SK-N-SH (cell line): ENCODE measurements at regions not wholly inside any gene's neighbourhood (a gene's known extent, or its start where the extent isn't known, plus 50 kb on each side); places are given as distances from the start of the nearest gene placed in this dataset.

Experiments used
- CTCF ChIA-PET: fragments of 300-600, 350-600 bp; formaldehyde crosslinking; extraction: SDS; loops from one replicate; lab custom pipeline; 2021; lab: Yijun Ruan, JAX
- POLR2A ChIA-PET: fragments of 350-600 bp; sonication (Branson Sonifier 250); formaldehyde crosslinking; extraction: SDS; loops from one replicate; lab custom pipeline; 2020; ENCODE audit warnings: antibody characterized with exemption, inconsistent platforms; lab: Yijun Ruan, JAX
- DNase-seq: peaks from one replicate; pipeline ENCODE4 v3.0.0; 2012
- H2AFZ ChIP-seq: fragments of 200-600 bp; sonication (generic); 2 replicates; pipeline ENCODE4 v1.8.1; 2016; ENCODE audit warnings: antibody characterized with exemption, mild to moderate bottlenecking, low read depth
- H3F3A ChIP-seq: fragments of 200-600 bp; sonication (generic); replicated peaks from 2 replicates; pipeline ENCODE3; 2016; ENCODE audit warnings: antibody characterized with exemption, mild to moderate bottlenecking; ENCODE audit not compliant: insufficient read depth
- H3K27ac ChIP-seq, 2 experiments: fragments of 200-500 bp in 1 of 2; fragments of 200-600 bp in 1 of 2; sonication (Bioruptor generic) in 1 of 2; sonication (generic), shearing (Covaris generic) in 1 of 2; 2 replicates each; pipeline versions ENCODE4 v1.5.1 to v1.6.1; 2014 to 2016; ENCODE audit warnings: low read depth in 2 of 2, inconsistent platforms in 1 of 2, low read length in 1 of 2, mild to moderate bottlenecking in 1 of 2, mixed read lengths in 1 of 2
- H3K27me3 ChIP-seq: fragments of 200-600 bp; sonication (generic), shearing (Covaris generic); 2 replicates; pipeline ENCODE4 v1.6.1; 2016; ENCODE audit warnings: mixed run types; ENCODE audit not compliant: insufficient read depth
- H3K36me3 ChIP-seq, 2 experiments: fragments of 200-500 bp in 1 of 2; fragments of 200-600 bp in 1 of 2; sonication (Bioruptor generic) in 1 of 2; sonication (generic) in 1 of 2; replicated peaks in 1 of 2; 2 replicates each; pipeline versions ENCODE3 to v1.5.1; 2014 to 2016; ENCODE audit warnings: low read length in 1 of 2, mild to moderate bottlenecking in 1 of 2; ENCODE audit not compliant: insufficient read depth in 2 of 2, control insufficient read depth in 1 of 2
- H3K4me1 ChIP-seq, 2 experiments: fragments of 200-500 bp in 1 of 2; fragments of 200-600 bp in 1 of 2; sonication (Bioruptor generic) in 1 of 2; sonication (generic), shearing (Covaris generic) in 1 of 2; 2 replicates each; pipeline versions ENCODE4 v1.5.1 to v1.6.1; 2014 to 2016; ENCODE audit warnings: low read depth in 1 of 2, low read length in 1 of 2, mixed run types in 1 of 2; ENCODE audit not compliant: insufficient read depth in 2 of 2, control insufficient read depth in 1 of 2
- H3K4me2 ChIP-seq: fragments of 200-600 bp; sonication (generic), shearing (Covaris generic); 2 replicates; pipeline ENCODE4 v1.6.1; 2017; ENCODE audit warnings: mixed run types
- H3K4me3 ChIP-seq, 2 experiments: fragments of 200-500 bp in 1 of 2; fragments of 200-600 bp in 1 of 2; sonication (Bioruptor generic) in 1 of 2; sonication (generic), shearing (Covaris generic) in 1 of 2; 2 replicates each; pipeline versions ENCODE4 v1.5.1 to v1.8.1; 2014 to 2016; ENCODE audit warnings: low read depth in 2 of 2, inconsistent platforms in 1 of 2, low read length in 1 of 2, mild to moderate bottlenecking in 1 of 2, mixed read lengths in 1 of 2, moderate library complexity in 1 of 2
- H3K79me2 ChIP-seq: fragments of 200-600 bp; sonication (generic); 2 replicates; pipeline ENCODE4 v1.8.1; 2017; ENCODE audit warnings: mild to moderate bottlenecking; ENCODE audit not compliant: insufficient read depth
- H3K9ac ChIP-seq: fragments of 200-600 bp; sonication (generic); 2 replicates; pipeline ENCODE4 v1.6.1; 2017; ENCODE audit warnings: mixed run types
- H3K9me2 ChIP-seq: fragments of 200-600 bp; sonication (generic); 2 replicates; pipeline ENCODE4 v1.6.1; 2017; ENCODE audit warnings: mixed run types
- H3K9me3 ChIP-seq: fragments of 200-600 bp; sonication (generic); 2 replicates; pipeline ENCODE4 v1.6.1; 2017; ENCODE audit warnings: mixed run types, mild to moderate bottlenecking, moderate library complexity
- H4K20me1 ChIP-seq: fragments of 200-600 bp; sonication (generic); 2 replicates; pipeline ENCODE4 v1.6.1; 2017; ENCODE audit warnings: mild to moderate bottlenecking, mixed run types; ENCODE audit not compliant: insufficient read depth
- CHD2 ChIP-seq: fragments of 150-350 bp; IDR thresholded peaks from 2 replicates; pipeline ENCODE4 v1.6.1; 2018; ENCODE audit warnings: low read length; ENCODE audit not compliant: partially characterized antibody
- ELF1 ChIP-seq: IDR thresholded peaks from 2 replicates; pipeline ENCODE4 v1.4.0; 2012
- EZH2phosphoT487 ChIP-seq: fragments of 200-600 bp; sonication (generic); IDR thresholded peaks from 2 replicates; pipeline ENCODE4 v1.6.1; 2017; ENCODE audit warnings: low read depth, mixed run types, mild to moderate bottlenecking, antibody characterized with exemption, moderate library complexity, borderline replicate concordance
- FOSL2 ChIP-seq: IDR thresholded peaks from 2 replicates; pipeline ENCODE4 v1.4.0; 2012; ENCODE audit warnings: low read depth, mild to moderate bottlenecking, moderate library complexity, borderline replicate concordance
- FOXM1 ChIP-seq: IDR thresholded peaks from 2 replicates; pipeline ENCODE4 v1.4.0; 2012; ENCODE audit warnings: low read depth, mild to moderate bottlenecking
- GATA2 ChIP-seq: sonication (generic); formaldehyde crosslinking; IDR thresholded peaks from 2 replicates; pipeline ENCODE4 v1.5.0; 2020; ENCODE audit warnings: mild to moderate bottlenecking, missing genetic modification reagents
- JUND ChIP-seq: IDR thresholded peaks from 2 replicates; pipeline ENCODE4 v1.4.0; 2012
- MEF2A ChIP-seq: IDR thresholded peaks from 2 replicates; pipeline ENCODE4 v1.4.0; 2012; ENCODE audit warnings: low read depth, borderline replicate concordance
- MXI1 ChIP-seq: IDR thresholded peaks from 2 replicates; pipeline ENCODE4 v1.6.1; 2012; ENCODE audit warnings: mild to moderate bottlenecking, low read depth, low read length, improper control_type of control experiment
- NFIC ChIP-seq: IDR thresholded peaks from 2 replicates; pipeline ENCODE4 v1.4.0; 2012; ENCODE audit warnings: borderline replicate concordance
- NRF1 ChIP-seq: IDR thresholded peaks from 2 replicates; pipeline ENCODE4 v1.6.1; 2012; ENCODE audit warnings: low read depth, mild to moderate bottlenecking, low read length
- POLR2AphosphoS5 ChIP-seq: IDR thresholded peaks from 2 replicates; pipeline ENCODE4 v1.6.1; 2012; ENCODE audit warnings: low read depth, low read length
- RCOR1 ChIP-seq: fragments of 150-350 bp; IDR thresholded peaks from 2 replicates; pipeline ENCODE4 v1.6.1; 2017; ENCODE audit warnings: antibody characterized with exemption, low read length
- RXRA ChIP-seq: IDR thresholded peaks from 2 replicates; pipeline ENCODE4 v1.4.0; 2012; ENCODE audit warnings: low read depth, mild to moderate bottlenecking, borderline replicate concordance
- SIN3A ChIP-seq: IDR thresholded peaks from 2 replicates; pipeline ENCODE4 v1.6.1; 2012; ENCODE audit warnings: low read depth, mild to moderate bottlenecking, low read length, moderate library complexity, borderline replicate concordance
- SMC3 ChIP-seq: IDR thresholded peaks from 2 replicates; pipeline ENCODE4 v1.6.1; 2012; ENCODE audit warnings: low read depth, low read length, improper control_type of control experiment
- TAF1 ChIP-seq: IDR thresholded peaks from 2 replicates; pipeline ENCODE4 v1.6.1; 2012; ENCODE audit warnings: low read depth, mild to moderate bottlenecking, low read length, moderate library complexity, borderline replicate concordance
- TCF12 ChIP-seq: IDR thresholded peaks from 2 replicates; pipeline ENCODE4 v1.4.0; 2012
- TEAD4 ChIP-seq: IDR thresholded peaks from 2 replicates; pipeline ENCODE4 v1.4.0; 2012; ENCODE audit warnings: mild to moderate bottlenecking, borderline replicate concordance; ENCODE audit not compliant: insufficient read depth
- USF1 ChIP-seq: IDR thresholded peaks from 2 replicates; pipeline ENCODE4 v1.4.0; 2012; ENCODE audit warnings: low read depth, borderline replicate concordance
- USF2 ChIP-seq: fragments of 150-350 bp; IDR thresholded peaks from 2 replicates; pipeline ENCODE4 v1.6.1; 2017; ENCODE audit warnings: antibody characterized with exemption, low read length, low read depth, borderline replicate concordance
- WGBS: methylation state at CpG from one replicate; pipeline ENCODE4 v1.1.6; 2017; ENCODE audit warnings: low lambda C conversion rate; 5-methylcytosine and 5-hydroxymethylcytosine counted together
- TF ChIP-seq, protein P1 (sequence below): fragments of 150-350 bp; IDR thresholded peaks from 2 replicates; pipeline ENCODE4 v1.6.1; 2016; ENCODE audit warnings: mild to moderate bottlenecking, low read depth, low read length
- TF ChIP-seq, protein P2 (sequence below): IDR thresholded peaks from 2 replicates; pipeline ENCODE4; 2012

GRCh38 chr11:112650527-112650926, 310.7 kb upstream of the NCAM1 start (continued):
- TF ChIP-seq SIN3A = no peak
- TF ChIP-seq RCOR1 = peak; percentile 83
- no peak for TF ChIP-seq POLR2AphosphoS5
- TF ChIP-seq ELF1 = no peak
- TF ChIP-seq GATA2 (CRISPR knock-in tag) = peak; percentile 41; the same call in 1 of the 2 replicates
- no peak for TF ChIP-seq EZH2phosphoT487

GRCh38 chr11:112651386-112651785, 309.8 kb upstream of the NCAM1 start:
- DNase-seq = no peak
- Histone ChIP-seq H3K79me2 (no peaks in the 10 kb centered on the region), H4K20me1 (no peaks in the 10 kb centered on the region), H3K4me3 (no peak overlapping the region), H3K27me3 (no peaks in the 10 kb centered on the region), H3K4me1 (peaks cover 5 to 17% of the 10 kb centered on the region in 2 experiments; a peak in 2 of 4 replicates), H3K9me2 (no peaks in the 10 kb centered on the region), H2AFZ (no peak overlapping the region), H3K4me2 (no peak overlapping the region), H3K36me3 (no peaks in the 10 kb centered on the region), H3K9ac (no peak overlapping the region), H3K27ac (no peak overlapping the region), H3F3A (no peaks in the 10 kb centered on the region), H3K9me3 (no peaks in the 10 kb centered on the region)
- POLR2A ChIA-PET = no interaction called here
- CTCF ChIA-PET = interaction anchor here (0.9 kb wide), 1 partner anchor 462 kb away, joined by 3 read pairs; no protein-coding TSS in a partner anchor
- TF ChIP-seq GATA2 (CRISPR knock-in tag) (no peak), NFIC (no peak), TAF1 (no peak), MEF2A (no peak), RXRA (no peak)

DNA sequence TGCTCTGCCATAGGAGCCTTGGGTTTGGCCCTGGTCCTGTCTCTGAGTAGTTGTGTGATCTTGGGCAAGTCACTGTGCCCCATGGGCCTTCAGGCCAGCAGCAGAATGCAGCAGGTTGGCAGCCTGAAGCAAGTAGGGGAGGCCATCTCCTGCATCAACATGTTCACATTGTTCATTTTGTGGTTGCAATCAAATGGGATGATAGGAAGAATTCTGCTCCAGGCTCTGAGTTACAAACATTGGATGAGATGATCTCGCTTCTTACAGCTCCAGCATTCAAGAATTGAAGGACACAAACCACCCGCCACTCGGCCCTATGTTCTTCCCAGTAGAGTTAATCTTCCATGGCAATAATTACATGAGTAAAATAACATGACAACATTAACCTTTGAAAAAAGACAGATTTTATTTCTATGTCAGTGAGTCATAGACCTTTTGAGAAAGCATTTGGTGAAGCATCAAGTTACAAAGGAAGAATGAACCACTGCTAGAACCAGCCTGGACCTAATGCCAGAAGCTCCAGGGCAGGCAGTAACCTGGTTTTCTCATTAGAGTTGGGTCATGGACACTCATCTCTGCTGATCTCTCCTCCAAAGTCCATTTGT, 308.3 kb upstream of the NCAM1 start:
- Histone ChIP-seq H3K27me3 (no peaks in the 10 kb centered on the region), H3K9ac (no peak overlapping the region)
- CTCF ChIA-PET = no interaction called here
- no peak for TF ChIP-seq USF1
- no peak for TF ChIP-seq MXI1
- TF ChIP-seq MEF2A = no peak
- peak; percentile 86 for TF ChIP-seq JUND
- TF ChIP-seq EZH2phosphoT487 = no peak
- TF ChIP-seq CHD2 = no peak
- TF ChIP-seq SMC3 = no peak
- no peak for TF ChIP-seq RXRA
- TF ChIP-seq POLR2AphosphoS5 = peak; percentile 41; the same call in 1 of the 2 replicates
- peak; percentile 94 for TF ChIP-seq TCF12
- TF ChIP-seq NFIC = peak; percentile 50; the same call in 1 of the 2 replicates
- TF ChIP-seq TAF1 = no peak
- peak; percentile 73; the same call in 1 of the 2 replicates for TF ChIP-seq FOSL2
- TF ChIP-seq, protein P1, sequence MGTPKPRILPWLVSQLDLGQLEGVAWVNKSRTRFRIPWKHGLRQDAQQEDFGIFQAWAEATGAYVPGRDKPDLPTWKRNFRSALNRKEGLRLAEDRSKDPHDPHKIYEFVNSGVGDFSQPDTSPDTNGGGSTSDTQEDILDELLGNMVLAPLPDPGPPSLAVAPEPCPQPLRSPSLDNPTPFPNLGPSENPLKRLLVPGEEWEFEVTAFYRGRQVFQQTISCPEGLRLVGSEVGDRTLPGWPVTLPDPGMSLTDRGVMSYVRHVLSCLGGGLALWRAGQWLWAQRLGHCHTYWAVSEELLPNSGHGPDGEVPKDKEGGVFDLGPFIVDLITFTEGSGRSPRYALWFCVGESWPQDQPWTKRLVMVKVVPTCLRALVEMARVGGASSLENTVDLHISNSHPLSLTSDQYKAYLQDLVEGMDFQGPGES = no peak
- no peak for TF ChIP-seq NRF1
- no peak for TF ChIP-seq FOXM1
- TF ChIP-seq, protein P2, sequence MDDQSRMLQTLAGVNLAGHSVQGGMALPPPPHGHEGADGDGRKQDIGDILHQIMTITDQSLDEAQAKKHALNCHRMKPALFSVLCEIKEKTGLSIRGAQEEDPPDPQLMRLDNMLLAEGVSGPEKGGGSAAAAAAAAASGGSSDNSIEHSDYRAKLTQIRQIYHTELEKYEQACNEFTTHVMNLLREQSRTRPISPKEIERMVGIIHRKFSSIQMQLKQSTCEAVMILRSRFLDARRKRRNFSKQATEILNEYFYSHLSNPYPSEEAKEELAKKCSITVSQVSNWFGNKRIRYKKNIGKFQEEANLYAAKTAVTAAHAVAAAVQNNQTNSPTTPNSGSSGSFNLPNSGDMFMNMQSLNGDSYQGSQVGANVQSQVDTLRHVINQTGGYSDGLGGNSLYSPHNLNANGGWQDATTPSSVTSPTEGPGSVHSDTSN = peak; percentile 82
- peak; percentile 30; the same call in 1 of the 2 replicates for TF ChIP-seq TEAD4
- TF ChIP-seq USF2 = no peak

More for the DNA sequence above, 308.3 kb upstream of the NCAM1 start:
- Histone ChIP-seq H3K4me1 (peaks cover 5 to 32% of the 10 kb centered on the region in 2 experiments; a peak in 2 of 4 replicates), H3K4me3 (no peak overlapping the region), H4K20me1 (no peaks in the 10 kb centered on the region), H3K9me3 (no peaks in the 10 kb centered on the region), H3K4me2 (peak overlapping the region; percentile 48), H3F3A (peaks cover 4% of the 10 kb centered on the region), H3K36me3 (no peaks in the 10 kb centered on the region), H2AFZ (no peak overlapping the region), H3K79me2 (no peaks in the 10 kb centered on the region), H3K27ac (peak overlapping the region in 1 of 2 experiments; percentile 11; a peak in 1 of 4 replicates), H3K9me2 (no peaks in the 10 kb centered on the region)
- POLR2A ChIA-PET = no interaction called here
- DNase-seq = no peak
- 63% methylated on average over 3 of the region's 3 CpGs for WGBS
